ENCODE measurements at regions not wholly inside any gene's neighbourhood (a gene's known extent, or its start where the extent isn't known, plus 50 kb on each side); places are given as distances from the start of the nearest gene placed in this dataset.

DNA sequence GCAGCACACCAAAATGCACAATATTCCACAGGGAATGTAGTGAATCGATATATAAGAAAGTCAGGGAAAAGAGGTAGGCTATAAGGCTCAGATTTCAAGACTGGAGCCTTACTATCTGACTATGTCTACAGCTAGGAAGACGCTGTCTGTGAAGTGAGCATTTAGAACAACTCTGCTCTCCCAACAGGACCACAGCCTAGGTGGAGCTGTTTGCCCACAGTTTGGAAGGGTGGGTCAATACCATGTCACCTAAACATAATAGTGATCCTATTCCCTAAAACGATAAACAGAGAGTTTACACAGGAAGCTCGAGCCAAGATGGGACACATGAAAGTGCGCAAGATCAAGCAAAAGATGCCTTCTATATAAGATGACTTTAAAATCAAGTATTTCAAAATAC, 2486.0 kb upstream of the PCDH20 start:
- DNase-seq (ENCODE audit: low spot score) = no peak
- TF ChIP-seq, protein P1, sequence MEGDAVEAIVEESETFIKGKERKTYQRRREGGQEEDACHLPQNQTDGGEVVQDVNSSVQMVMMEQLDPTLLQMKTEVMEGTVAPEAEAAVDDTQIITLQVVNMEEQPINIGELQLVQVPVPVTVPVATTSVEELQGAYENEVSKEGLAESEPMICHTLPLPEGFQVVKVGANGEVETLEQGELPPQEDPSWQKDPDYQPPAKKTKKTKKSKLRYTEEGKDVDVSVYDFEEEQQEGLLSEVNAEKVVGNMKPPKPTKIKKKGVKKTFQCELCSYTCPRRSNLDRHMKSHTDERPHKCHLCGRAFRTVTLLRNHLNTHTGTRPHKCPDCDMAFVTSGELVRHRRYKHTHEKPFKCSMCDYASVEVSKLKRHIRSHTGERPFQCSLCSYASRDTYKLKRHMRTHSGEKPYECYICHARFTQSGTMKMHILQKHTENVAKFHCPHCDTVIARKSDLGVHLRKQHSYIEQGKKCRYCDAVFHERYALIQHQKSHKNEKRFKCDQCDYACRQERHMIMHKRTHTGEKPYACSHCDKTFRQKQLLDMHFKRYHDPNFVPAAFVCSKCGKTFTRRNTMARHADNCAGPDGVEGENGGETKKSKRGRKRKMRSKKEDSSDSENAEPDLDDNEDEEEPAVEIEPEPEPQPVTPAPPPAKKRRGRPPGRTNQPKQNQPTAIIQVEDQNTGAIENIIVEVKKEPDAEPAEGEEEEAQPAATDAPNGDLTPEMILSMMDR (IDR thresholded peaks at IDR 0.05; ENCODE audit: extremely low read depth, missing control alignments) = no peak

DNA sequence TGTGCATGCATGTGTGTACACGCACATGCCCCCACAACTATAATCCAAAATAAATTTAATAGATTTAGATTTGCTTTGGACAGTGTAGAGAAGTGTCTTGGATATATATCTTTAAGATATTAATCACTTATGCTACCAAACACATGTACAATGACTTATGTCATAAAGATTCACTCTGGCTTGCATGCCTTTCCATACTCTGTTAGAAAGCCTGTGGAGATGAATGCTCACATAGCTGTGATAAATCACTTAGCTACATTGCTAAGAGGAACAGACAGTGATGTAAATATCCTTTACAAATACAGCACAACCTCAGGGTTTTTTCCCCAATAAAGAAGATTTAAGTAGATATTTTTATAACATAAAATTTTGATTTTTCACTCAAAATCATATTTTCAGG, 2484.8 kb upstream of the PCDH20 start:
- TF ChIP-seq, protein P1 (IDR thresholded peaks at IDR 0.05; ENCODE audit: extremely low read depth, missing control alignments) = no peak
- no peak for DNase-seq (ENCODE audit: low spot score)

DNA sequence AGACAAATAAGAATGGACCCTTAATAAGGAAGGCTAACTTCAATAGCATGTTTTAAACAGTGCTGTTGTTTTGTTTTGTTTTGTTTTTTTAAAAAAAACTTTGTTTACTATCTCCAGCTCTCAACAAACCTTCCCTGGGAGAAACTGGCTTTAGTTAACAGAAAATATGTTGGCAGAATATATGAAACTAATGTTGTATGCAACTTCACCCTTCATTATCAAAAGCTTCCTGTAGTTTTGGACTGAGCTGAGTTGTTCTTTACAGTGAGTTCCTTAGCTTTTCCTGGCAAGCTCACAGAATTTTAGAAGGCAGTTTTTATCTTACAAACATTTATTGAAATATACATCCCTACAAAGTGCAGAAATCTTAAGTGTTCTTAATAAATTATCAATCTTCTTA, 2480.7 kb upstream of the PCDH20 start:
- DNase-seq (ENCODE audit: low spot score) = no peak
- TF ChIP-seq, protein P1 (IDR thresholded peaks at IDR 0.05; ENCODE audit: extremely low read depth, missing control alignments) = no peak

DNA sequence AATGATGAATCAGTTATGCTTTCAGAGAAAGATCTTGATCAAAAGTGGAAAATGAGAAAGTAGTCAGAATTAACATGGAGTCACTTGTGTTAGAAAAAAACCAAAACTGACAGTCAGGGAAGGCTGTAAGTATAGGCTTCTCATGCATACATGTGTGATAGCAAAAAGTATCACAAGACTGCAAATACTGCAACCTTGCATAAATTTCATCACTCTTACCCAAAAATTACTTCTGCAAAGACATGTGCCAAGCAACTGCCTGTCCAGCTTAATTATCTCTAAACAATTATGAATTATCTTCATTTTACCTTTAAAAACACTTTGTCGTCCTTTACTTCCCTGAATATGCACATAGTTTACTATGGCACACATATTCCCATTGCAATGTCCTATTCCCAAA, 2466.4 kb upstream of the PCDH20 start:
- DNase-seq (ENCODE audit: low spot score) = no peak
- TF ChIP-seq, protein P1 (IDR thresholded peaks at IDR 0.05; ENCODE audit: extremely low read depth, missing control alignments) = no peak

DNA sequence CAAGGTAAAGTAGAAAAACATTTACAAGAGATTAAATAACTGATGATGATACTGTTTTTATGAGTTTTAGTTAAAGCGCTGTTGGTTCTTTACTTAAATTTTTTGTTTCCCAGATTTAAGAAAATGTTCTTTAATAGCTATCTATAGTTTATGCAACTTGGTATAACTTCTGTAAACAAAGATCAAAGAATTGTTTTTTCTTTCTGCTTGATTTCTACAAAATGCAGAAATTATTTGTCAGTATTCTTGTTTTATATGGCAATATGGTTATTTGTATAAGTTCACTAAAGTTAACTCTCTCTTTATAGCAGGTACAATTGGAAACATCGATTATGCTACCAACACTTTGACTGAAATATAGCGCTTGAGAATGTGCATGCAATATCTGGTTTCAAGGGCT, 2465.1 kb upstream of the PCDH20 start:
- TF ChIP-seq, protein P1 (IDR thresholded peaks at IDR 0.05; ENCODE audit: extremely low read depth, missing control alignments) = no peak
- no peak for DNase-seq (ENCODE audit: low spot score)

DNA sequence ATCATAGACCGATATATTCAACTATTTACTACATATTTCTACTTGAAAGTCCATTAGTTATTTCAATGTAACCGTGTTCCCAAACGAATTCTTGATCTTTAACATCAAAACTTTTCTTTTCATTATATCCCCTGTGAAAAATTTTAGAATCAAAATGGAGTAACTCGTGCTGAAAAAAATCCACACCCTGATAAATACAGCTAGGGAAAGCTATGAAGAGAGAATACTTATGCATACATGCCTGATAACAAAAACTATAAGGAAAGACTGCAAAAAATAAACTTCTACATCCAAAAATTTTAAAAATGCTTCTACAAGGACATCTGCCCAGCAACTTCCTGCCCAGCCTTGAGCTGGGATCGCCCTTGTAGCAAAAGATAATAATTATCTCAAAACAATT, 2458.3 kb upstream of the PCDH20 start:
- TF ChIP-seq, protein P1 (IDR thresholded peaks at IDR 0.05; ENCODE audit: extremely low read depth, missing control alignments) = no peak
- DNase-seq (ENCODE audit: low spot score) = no peak

DNA sequence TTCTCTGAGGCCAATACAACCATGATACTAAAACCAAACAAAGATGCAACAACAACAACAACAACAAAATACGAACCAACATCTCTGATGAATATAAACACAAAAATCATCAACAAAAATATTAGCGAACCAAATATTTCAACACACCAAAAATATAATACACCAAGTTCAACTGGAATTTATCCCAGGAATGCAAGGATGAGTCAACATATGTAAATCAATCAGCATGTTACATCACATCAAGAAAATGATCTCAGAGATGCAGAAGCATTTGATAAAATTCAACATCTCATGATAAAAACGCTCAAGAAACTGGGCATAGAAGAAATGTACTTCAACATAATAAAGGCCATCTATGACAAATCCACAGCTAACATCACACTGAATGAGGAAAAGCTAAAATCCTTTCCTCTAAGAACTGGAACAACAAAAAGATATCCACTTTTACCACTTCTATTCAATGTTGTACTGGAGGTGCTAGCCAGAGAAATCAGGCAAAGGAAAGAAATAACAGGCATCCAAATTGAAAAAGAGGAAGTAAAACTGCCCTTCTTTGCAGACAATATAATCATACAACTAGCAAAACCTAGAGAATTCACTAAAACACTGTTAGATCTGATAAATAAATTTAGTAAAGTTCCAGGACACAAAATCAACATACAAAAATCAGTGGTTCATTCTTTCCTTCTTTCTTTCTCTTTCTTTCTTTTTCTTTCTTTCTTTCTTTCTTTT, 2448.7 kb upstream of the PCDH20 start:
- DNase-seq (ENCODE audit: low spot score) = no peak
- TF ChIP-seq, protein P1 (IDR thresholded peaks at IDR 0.05; ENCODE audit: extremely low read depth, missing control alignments) = no peak
